GM06990 (cell line): ENCODE measurements at regions not wholly inside any gene's neighbourhood (a gene's known extent, or its start where the extent isn't known, plus 50 kb on each side); places are given as distances from the start of the nearest gene placed in this dataset.

ENCODE experiments used
- DNase-seq: peaks from one replicate; pipeline ENCODE4 v3.0.0-alpha.2; 2011; ENCODE audit not compliant: insufficient read length; ENCODE audit errors: extremely low read depth
- H3K27me3 ChIP-seq: replicated peaks from 2 replicates; pipeline ENCODE4 v1.6.0; 2011; ENCODE audit warnings: low read length; ENCODE audit not compliant: control insufficient read depth, insufficient read depth
- H3K36me3 ChIP-seq: 2 replicates; pipeline ENCODE4 v1.5.1; 2011; ENCODE audit warnings: low read length; ENCODE audit not compliant: control insufficient read depth, insufficient read depth
- H3K4me3 ChIP-seq: replicated peaks from 2 replicates; pipeline ENCODE4 v1.5.1; 2011; ENCODE audit warnings: low read depth, mild to moderate bottlenecking, control low read depth, low read length
- TF ChIP-seq, protein P1 (sequence below): IDR thresholded peaks from 2 replicates; pipeline ENCODE4 v1.5.1; 2011; ENCODE audit warnings: low read length, control low read depth, mild to moderate bottlenecking, inconsistent platforms; ENCODE audit not compliant: insufficient read depth, poor library complexity, severe bottlenecking

DNA sequence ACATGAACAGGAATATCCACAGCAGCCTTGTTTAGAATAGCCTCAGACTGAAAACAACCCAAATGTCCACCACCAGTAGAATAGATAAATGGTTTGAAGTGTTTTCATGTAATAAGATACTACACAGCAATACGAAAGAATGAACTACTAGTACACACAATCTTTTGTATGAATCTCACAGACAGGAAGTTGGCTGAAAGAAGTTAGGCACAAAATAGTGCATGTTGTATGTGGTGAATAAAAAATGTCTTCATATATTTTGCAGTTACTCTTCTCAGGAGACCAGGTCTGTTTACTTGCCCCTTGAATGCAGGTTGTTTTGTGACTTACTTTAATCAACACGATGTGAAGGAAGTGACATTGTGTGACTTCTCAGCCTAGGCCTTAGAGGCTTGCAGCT lies 75.9 kb upstream of the LEF1 start:
- TF ChIP-seq, protein P1, sequence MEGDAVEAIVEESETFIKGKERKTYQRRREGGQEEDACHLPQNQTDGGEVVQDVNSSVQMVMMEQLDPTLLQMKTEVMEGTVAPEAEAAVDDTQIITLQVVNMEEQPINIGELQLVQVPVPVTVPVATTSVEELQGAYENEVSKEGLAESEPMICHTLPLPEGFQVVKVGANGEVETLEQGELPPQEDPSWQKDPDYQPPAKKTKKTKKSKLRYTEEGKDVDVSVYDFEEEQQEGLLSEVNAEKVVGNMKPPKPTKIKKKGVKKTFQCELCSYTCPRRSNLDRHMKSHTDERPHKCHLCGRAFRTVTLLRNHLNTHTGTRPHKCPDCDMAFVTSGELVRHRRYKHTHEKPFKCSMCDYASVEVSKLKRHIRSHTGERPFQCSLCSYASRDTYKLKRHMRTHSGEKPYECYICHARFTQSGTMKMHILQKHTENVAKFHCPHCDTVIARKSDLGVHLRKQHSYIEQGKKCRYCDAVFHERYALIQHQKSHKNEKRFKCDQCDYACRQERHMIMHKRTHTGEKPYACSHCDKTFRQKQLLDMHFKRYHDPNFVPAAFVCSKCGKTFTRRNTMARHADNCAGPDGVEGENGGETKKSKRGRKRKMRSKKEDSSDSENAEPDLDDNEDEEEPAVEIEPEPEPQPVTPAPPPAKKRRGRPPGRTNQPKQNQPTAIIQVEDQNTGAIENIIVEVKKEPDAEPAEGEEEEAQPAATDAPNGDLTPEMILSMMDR = no peak
- no peak for DNase-seq
- Histone ChIP-seq H3K27me3 (no peaks in the 10 kb centered on the region; the same call in 1 of the 2 replicates), H3K36me3 (no peaks in the 10 kb centered on the region), H3K4me3 (no peak overlapping the region)

GRCh38 chr4:108240366-108240765 lies 71.6 kb upstream of the LEF1 start:
- no peak for DNase-seq
- Histone ChIP-seq H3K27me3 (no peaks in the 10 kb centered on the region; the same call in 1 of the 2 replicates), H3K36me3 (no peaks in the 10 kb centered on the region), H3K4me3 (no peak overlapping the region)
- TF ChIP-seq, protein P1 = no peak

DNA sequence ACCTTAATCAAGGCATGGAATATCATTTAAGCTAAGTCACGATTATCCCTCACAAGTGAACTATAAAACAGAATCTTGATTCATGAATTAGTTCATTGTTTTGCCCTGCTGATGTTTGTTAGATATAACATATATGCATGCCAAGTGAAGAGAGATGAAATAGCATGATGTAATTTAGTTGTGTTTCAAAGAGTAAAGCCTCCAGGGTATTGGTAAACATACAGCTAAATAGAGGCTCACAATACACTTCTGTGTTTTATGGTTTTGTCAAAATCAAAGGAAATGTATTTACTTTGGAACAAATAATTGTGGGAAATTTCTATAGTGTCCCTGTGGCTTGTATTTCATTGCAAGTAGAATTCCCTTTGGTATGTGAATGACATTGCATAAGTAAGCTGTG lies 69.0 kb upstream of the LEF1 start:
- H3K27me3 ChIP-seq = no peaks in the 10 kb centered on the region; the same call in 1 of the 2 replicates
- TF ChIP-seq, protein P1 = no peak
- no peak for DNase-seq
- H3K4me3 ChIP-seq = no peak overlapping the region
- H3K36me3 ChIP-seq = no peaks in the 10 kb centered on the region

DNA sequence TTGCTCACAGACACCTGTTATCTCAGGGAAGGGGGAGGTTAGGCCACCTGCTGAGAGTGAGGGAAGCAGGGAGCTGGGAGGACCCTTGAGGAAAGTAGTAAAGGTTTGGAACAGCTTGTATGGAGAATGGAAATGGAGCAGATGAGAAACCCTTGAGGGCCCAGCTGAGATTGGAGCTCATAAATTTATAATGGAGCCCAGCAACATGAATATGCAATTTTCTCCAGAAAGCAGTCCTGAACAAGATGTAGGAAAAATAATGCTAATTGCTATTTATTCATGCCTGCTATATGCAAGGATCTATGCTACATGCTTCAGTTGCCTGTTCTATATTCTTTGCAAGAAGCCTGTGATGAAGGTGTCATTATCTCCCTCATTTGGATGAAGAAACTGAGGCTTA lies 67.5 kb upstream of the LEF1 start:
- Histone ChIP-seq H3K36me3 (no peaks in the 10 kb centered on the region), H3K27me3 (no peaks in the 10 kb centered on the region; the same call in 1 of the 2 replicates), H3K4me3 (no peak overlapping the region)
- no peak for DNase-seq
- TF ChIP-seq, protein P1 = no peak

GRCh38 chr4:108227923-108228322 lies 59.2 kb upstream of the LEF1 start:
- Histone ChIP-seq H3K36me3 (no peaks in the 10 kb centered on the region), H3K4me3 (no peak overlapping the region), H3K27me3 (no peaks in the 10 kb centered on the region)
- TF ChIP-seq, protein P1 = no peak
- DNase-seq = no peak

DNA sequence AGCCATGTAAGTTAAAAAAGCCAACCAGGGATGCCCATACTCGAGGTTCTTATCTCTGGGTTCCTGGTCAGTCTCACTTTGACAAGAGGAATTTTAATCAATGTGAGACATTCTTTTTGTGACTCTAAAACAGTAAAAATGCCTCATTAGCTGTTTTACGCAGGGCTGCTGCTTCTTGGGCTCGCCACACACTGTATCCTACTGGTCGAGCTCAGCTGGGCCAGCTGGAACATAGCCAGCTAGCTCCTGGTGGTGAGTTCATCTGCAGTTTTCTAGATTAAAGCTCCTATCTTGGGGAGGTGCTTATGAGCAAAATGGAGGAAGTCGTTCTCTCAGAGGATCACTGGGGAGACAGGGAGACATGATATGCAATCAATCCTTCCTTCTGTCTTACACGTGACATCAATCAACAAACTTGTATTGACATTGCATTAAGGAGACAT lies 55.9 kb upstream of the LEF1 start:
- TF ChIP-seq, protein P1 = no peak
- Histone ChIP-seq H3K27me3 (no peaks in the 10 kb centered on the region; the same call in 1 of the 2 replicates), H3K36me3 (no peaks in the 10 kb centered on the region), H3K4me3 (no peak overlapping the region)
- DNase-seq = no peak
